GM21360 (cell line): ENCODE measurements at regions not wholly inside any gene's neighbourhood (a gene's known extent, or its start where the extent isn't known, plus 50 kb on each side); places are given as distances from the start of the nearest gene placed in this dataset.

Source experiments
- ATAC-seq: cut with Tn5 transposase; IDR thresholded peaks from one replicate; pipeline ENCODE4 v1.9.1; 2021; ENCODE audit warnings: mild to moderate bottlenecking, moderate library complexity; ENCODE audit not compliant: unreplicated experiment

GRCh38 chr5:105581988-105582690, 2019.5 kb upstream of the NUDT12 start:
- no peak for ATAC-seq

DNA sequence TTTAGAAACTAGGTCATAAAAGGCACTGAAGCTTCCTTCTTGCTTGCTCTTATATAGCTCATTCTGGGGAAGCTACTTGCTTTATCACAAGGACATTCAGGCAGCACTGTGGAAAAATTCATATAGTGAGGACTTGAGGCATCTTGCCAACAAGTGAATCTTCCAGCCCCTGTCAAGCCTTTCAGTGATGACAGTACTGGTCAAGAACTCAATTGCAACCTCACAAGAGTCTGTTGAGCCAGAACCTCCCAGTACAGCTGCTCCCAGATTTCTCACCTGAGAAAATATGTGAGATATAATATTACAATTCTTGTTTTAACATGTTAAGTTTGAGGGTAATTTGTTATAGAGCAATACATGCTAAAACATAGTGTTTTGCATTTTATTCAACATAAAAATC, 2011.0 kb upstream of the NUDT12 start:
- no peak for ATAC-seq

- no peak for ATAC-seq
Measured at GRCh38 chr5:105565531-105565930, 2002.9 kb upstream of the NUDT12 start.

- no peak for ATAC-seq
Measured at GRCh38 chr5:105563842-105564241, 2001.3 kb upstream of the NUDT12 start.

- no peak for ATAC-seq
Measured at GRCh38 chr5:105554568-105555169, 1992.1 kb upstream of the NUDT12 start.

GRCh38 chr5:105544300-105544699, 1981.7 kb upstream of the NUDT12 start:
- ATAC-seq, result no peak

GRCh38 chr5:105536675-105537074, 1974.1 kb upstream of the NUDT12 start:
- ATAC-seq, result no peak

DNA sequence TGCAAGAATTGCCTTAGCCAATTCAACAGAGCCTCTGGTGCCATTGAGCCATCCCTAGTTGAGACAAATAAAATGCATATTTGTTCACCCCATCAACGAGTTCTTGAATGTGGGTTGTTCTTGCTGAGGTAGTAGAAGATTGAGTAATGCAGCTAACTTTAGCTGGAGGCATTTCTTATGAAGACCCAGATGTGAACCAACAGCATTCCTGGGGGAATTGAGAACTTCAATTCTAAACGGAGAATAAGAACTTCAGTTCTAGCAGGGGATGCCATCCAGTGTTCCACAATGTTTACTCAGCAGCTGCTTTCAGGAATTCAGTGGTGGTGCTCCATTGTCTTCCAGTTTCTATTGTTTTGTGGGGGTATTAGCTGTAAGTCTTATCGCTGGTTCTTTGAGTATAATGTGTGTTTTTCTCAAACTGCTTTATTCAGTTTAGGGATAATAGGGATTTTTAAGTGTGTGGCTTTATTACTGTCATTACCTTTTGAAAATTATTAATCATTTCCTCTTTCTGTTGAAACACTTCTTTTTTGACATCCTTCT, 1968.2 kb upstream of the NUDT12 start:
- no peak for ATAC-seq

GRCh38 chr5:105529851-105530250, 1967.3 kb upstream of the NUDT12 start:
- ATAC-seq, result no peak

DNA sequence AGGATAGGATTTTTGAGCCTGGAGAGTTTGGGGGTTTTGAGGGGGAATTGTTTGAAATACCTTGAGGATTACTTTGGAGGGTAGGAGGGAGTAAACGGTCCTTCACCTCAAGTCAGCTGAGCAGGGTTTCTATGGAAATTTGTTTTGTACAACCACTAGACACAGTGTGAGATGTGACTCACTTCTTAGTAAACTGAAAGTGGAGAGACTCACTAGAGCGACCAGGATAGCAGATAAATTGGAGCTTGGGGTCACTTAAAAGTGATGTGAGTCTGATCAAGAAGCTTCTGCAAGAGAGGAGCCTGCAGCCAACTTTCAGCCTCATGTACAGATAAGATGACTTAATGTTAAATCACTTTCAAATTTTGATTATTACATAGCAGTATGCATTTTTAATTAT, 1945.9 kb upstream of the NUDT12 start:
- no peak for ATAC-seq

DNA sequence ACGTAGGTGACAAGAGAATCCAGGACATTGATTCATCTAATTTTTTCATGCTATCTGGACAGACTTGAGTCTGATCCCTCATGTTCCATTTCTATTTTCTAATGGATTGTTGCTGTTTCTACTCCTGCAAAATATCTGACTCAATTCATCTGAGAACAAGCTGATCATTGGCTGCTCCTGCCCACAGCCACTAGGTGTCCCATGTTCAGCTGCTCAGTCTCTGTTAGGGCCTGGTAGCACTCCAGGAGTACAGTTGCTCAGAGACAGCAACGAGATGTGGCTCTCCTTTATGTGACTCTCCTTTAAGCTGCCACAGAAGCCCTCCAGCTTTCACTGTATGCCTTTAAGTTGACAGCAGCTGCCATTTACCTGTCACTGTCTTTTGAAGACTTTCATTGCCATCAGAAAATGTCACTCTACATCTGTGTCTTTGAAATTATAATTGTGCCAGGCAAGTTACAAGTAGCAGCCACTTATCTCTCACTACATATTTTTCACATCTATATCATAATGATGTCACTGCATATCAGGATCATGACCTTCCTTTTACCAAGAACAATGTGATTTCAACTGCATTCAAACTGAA, 1944.2 kb upstream of the NUDT12 start:
- ATAC-seq, result no peak

DNA sequence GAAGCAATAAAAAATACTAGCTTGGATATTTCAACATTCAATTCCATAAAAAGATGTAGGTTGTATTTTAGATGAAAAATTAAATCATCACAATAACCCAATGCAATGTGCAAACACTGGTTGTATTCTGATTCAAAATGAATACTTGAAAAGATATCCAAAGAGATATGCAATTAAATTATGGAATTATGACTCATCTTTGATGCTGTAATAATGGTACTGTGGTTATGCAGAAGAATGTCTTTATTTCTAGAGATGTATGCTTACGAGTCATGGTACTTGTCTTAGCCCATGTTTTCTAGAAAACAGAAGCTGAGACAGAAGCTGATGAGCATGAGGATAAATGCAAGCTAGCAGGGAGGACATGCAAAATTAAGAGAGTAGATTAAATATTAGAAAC, 1941.4 kb upstream of the NUDT12 start:
- no peak for ATAC-seq

- no peak for ATAC-seq
Measured at GRCh38 chr5:105501315-105501714, 1938.7 kb upstream of the NUDT12 start.

GRCh38 chr5:105475401-105475800, 1912.8 kb upstream of the NUDT12 start:
- ATAC-seq, result no peak

- ATAC-seq, result no peak
Measured at GRCh38 chr5:105462377-105462776, 1899.8 kb upstream of the NUDT12 start.

DNA sequence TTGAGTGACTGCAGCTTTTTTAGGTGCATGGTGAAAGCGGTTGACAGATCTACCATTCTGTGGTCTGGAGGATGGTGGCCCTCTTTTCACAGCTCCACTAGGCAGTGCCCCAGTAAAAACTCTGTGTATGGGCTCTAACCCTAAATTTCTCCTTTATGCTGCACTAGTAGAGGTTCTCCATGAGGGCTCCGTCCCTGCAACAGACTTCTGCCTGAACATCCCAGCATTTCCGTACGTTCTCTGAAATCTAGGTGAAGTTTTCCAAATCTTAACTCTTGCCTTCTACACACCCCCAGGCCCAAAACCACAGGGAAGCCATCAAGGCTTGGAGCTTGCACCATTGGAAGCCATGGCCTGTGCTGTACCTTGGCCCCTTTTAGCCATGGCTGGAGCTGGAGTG, 1898.1 kb upstream of the NUDT12 start:
- ATAC-seq, result no peak

DNA sequence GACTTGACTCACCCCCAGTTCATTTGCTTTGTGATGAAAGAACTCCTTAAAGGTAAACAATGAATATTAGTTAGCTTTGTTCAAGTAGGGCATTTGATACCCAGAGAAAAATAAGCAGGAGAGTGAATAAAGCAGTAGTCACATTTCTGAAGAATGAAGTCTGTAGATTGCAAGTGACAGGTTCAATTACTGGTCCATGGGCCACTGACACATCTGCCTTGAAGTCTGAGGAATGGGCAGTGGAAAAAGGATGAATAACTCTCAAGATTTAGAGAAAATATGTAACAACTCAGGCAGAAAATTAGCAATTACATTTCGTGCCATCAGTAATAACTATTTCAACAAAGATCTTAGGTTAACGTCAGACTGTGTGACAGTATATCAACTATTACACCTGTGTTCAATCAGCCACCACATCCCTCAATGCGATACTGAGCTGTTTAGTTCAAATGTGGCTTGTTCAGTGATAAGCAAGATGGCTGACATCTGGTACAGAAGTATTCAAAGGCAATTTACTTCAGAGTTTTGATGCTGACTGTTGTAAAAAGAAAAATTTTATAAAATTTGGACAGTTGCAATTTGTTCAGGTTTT, 1890.7 kb upstream of the NUDT12 start:
- ATAC-seq, result no peak

DNA sequence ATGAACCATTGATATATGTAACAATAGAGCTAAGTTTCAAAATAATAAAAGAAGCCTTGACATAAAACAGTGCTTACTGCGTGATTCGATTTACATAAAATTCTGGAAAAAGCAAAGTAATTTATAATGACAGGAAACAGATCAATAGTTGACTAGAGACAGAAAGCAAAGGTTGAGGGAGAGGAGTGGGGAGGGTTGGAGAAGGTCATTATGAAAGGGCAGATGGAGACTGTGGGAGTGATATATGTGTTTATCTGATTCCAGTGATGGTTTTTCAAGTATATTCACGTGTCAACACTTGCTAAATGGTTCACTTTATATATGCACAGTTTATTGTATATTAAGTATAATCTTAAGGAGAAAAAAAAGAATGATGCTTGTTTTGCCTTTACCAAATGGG, 1885.7 kb upstream of the NUDT12 start:
- no peak for ATAC-seq

- ATAC-seq, result no peak
Measured at GRCh38 chr5:105430516-105430915, 1867.9 kb upstream of the NUDT12 start.

- no peak for ATAC-seq
Measured at GRCh38 chr5:105428451-105429380, 1866.1 kb upstream of the NUDT12 start.

- no peak for ATAC-seq
Measured at GRCh38 chr5:105414067-105414466, 1851.5 kb upstream of the NUDT12 start.
